Brain microvascular endothelial cell (primary cell): ENCODE measurements at regions not wholly inside any gene's neighbourhood (a gene's known extent, or its start where the extent isn't known, plus 50 kb on each side); places are given as distances from the start of the nearest gene placed in this dataset.
A peak's percentile ranks its signal among the peaks of the same experiment; 100 is the strongest.

Experiments
- DNase-seq: peaks from one replicate; pipeline ENCODE4 v3.0.0-alpha.2; 2020
- H3K27ac ChIP-seq: fragments of 250-450 bp; sonication (Bioruptor Pico); 2 replicates; pipeline ENCODE4 v1.5.1; 2020; ENCODE audit warnings: mild to moderate bottlenecking, moderate library complexity
- H3K27me3 ChIP-seq: fragments of 250-450 bp; sonication (Bioruptor Pico); replicated peaks from 2 replicates; pipeline ENCODE4 v1.5.1; 2020; ENCODE audit warnings: mild to moderate bottlenecking
- H3K36me3 ChIP-seq: fragments of 250-450 bp; sonication (Bioruptor Pico); replicated peaks from 2 replicates; pipeline ENCODE4 v1.5.1; 2020; ENCODE audit warnings: mild to moderate bottlenecking
- H3K4me3 ChIP-seq: 2 replicates; pipeline ENCODE4 v1.5.1; 2011; ENCODE audit warnings: low read depth, mild to moderate bottlenecking, control low read depth, low read length, moderate library complexity
- in situ Hi-C: cut with HindIII; loops from 2 replicates; pipeline ENCODE4 v1.10.0; 2017; ENCODE audit warnings: low sequenced_read_pairs, low pct_ligation_motif_present
- TF ChIP-seq, protein P1 (sequence below): IDR thresholded peaks from 2 replicates; pipeline ENCODE4 v1.5.1; 2011; ENCODE audit warnings: low read depth, mild to moderate bottlenecking, moderate library complexity, low read length, control low read depth, inconsistent platforms; ENCODE audit errors: missing control alignments

DNA sequence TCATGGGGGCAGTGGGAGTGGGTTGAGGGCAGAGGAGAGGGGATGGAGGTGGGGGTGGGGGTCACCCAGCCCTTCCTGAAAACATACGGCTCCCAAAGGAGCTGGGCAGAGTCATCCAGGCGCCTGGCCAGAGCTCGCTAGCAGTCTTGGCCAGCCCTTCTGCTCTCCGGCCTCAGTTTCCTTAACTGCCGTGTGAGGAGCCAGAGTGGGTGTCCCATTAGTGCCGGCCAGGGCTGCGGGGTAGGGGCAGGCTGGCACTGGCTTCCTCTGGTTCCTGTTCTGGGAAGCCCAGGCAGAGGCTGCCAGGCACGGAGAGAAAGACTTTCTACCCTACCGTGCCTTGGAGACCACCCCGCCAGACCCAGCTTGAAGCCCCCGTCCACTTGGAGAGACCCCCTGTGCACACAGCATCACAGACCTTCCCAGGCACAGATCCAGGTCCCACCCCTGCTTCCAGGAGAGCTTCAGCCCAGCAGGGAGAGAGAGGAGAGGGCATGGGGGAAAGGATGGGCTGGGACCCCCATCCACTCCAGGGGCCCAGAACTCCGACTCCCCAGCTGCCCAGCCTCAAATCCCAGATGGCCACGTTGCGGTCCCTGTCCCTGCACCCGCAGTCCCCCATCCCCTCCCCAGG lies 93.3 kb downstream of the RFLNA start:
- Histone ChIP-seq H3K36me3 (peaks cover 23% of the 10 kb centered on the region), H3K27ac (peak overlapping the region; percentile 86), H3K4me3 (peak overlapping the region; percentile 95), H3K27me3 (no peaks in the 10 kb centered on the region)
- DNase-seq: no peak
- TF ChIP-seq, protein P1, sequence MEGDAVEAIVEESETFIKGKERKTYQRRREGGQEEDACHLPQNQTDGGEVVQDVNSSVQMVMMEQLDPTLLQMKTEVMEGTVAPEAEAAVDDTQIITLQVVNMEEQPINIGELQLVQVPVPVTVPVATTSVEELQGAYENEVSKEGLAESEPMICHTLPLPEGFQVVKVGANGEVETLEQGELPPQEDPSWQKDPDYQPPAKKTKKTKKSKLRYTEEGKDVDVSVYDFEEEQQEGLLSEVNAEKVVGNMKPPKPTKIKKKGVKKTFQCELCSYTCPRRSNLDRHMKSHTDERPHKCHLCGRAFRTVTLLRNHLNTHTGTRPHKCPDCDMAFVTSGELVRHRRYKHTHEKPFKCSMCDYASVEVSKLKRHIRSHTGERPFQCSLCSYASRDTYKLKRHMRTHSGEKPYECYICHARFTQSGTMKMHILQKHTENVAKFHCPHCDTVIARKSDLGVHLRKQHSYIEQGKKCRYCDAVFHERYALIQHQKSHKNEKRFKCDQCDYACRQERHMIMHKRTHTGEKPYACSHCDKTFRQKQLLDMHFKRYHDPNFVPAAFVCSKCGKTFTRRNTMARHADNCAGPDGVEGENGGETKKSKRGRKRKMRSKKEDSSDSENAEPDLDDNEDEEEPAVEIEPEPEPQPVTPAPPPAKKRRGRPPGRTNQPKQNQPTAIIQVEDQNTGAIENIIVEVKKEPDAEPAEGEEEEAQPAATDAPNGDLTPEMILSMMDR: no peak
- in situ Hi-C loops: loop anchor here (25.0 kb wide), 1 partner anchor 374 kb away; no protein-coding TSS in a partner anchor

DNA sequence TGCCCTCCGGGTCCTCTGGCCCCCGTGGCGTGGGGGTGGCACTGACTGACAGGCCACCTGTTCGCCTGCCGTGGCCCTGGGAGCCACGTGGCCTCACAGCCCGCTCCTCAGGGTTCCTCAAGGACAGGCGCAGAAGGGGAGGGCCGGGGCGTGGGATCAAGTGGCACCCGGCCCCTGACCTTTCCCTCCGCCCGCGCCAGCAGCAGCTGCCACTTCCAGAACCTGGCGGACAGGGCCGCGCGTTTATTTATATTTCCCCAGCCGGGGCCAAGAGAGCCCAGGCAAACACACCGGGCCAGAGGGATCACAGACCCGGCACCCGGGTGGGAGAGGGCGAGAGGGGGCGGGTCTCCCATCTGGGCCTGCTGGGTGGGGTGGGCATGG lies 92.6 kb downstream of the RFLNA start:
- no peak for DNase-seq
- H3K27ac ChIP-seq: peak overlapping the region; percentile 86
- in situ Hi-C loops: loop anchor here (25.0 kb wide), 1 partner anchor 375 kb away; no protein-coding TSS in a partner anchor
- H3K27me3 ChIP-seq: no peaks in the 10 kb centered on the region
- TF ChIP-seq, protein P1: no peak
- H3K4me3 ChIP-seq: peak overlapping the region; percentile 95
- H3K36me3 ChIP-seq: peaks cover 29% of the 10 kb centered on the region

DNA sequence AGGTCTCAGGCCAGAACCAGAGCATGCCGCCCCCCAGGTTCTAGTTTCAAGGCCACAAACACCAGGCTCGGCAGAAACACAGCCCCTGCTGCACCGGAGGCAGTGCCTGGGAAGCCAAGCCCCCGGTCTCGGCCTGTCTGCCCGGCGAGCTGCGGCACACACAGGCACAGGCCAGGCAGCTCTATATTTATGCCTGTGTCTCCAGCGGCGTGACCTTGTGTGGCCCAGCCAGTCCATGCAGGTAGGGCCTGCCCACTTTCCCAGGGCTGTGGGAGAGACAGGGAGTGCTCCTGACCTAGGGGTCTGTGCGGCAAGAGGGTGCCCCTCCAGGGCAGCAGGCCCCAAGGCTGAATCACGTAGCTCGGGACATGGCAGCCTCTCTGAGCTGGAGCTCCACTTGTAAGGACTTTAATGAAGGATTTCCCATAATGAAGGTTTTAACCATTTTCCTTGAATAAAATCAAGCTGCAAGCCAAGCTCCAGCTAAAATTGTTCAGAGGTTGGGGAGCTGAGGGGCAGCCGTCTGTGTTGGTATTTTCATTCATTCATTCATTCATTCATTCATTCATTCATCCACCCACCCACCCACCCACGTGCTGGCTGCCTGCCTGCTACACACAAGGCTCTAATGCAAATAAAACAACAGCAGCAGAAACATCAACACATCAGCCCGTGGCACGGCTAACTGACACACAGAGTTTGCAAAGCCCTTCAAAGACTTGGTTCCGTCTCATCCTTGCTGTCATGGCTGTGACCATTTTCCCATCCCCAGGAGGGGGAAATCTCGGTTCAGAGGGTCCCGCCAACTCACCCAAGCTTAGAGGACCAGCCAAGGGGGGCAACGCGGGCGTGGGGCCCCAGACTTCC lies 92.0 kb downstream of the RFLNA start:
- Histone ChIP-seq H3K4me3 (peak overlapping the region; percentile 95), H3K36me3 (peaks cover 35% of the 10 kb centered on the region), H3K27me3 (no peaks in the 10 kb centered on the region), H3K27ac (peak overlapping the region; percentile 86)
- in situ Hi-C loops: loop anchor here (25.0 kb wide), 1 partner anchor 375 kb away; no protein-coding TSS in a partner anchor
- TF ChIP-seq, protein P1: no peak
- peak; percentile 36 for DNase-seq

DNA sequence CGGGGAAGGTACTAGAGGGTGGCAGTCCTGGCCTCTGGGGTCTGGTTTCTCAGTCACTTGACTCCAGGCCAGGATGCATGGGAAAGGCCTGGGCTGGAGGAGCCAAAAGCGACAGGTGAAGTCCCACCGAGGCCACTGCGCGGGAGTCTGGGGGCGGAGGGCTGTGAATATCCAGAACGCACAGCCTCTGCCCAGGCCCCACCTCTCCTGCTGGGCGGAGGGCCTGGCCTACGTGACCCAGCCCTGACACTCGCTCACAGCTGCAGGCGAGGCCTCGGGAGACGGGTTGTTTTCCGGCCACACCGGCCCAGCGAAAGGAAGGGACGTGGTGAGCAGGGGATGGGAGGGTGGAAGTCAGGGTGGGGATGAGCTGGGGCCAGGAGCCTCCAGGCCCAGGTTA lies 91.2 kb downstream of the RFLNA start:
- peaks cover 42% of the 10 kb centered on the region for H3K36me3 ChIP-seq
- in situ Hi-C loops: loop anchor here (25.0 kb wide), 1 partner anchor 376 kb away; no protein-coding TSS in a partner anchor
- no peaks in the 10 kb centered on the region for H3K27me3 ChIP-seq
- no peak for DNase-seq
- peak overlapping the region; percentile 86 for H3K27ac ChIP-seq
- TF ChIP-seq, protein P1: no peak
- peak overlapping the region; percentile 95 for H3K4me3 ChIP-seq

DNA sequence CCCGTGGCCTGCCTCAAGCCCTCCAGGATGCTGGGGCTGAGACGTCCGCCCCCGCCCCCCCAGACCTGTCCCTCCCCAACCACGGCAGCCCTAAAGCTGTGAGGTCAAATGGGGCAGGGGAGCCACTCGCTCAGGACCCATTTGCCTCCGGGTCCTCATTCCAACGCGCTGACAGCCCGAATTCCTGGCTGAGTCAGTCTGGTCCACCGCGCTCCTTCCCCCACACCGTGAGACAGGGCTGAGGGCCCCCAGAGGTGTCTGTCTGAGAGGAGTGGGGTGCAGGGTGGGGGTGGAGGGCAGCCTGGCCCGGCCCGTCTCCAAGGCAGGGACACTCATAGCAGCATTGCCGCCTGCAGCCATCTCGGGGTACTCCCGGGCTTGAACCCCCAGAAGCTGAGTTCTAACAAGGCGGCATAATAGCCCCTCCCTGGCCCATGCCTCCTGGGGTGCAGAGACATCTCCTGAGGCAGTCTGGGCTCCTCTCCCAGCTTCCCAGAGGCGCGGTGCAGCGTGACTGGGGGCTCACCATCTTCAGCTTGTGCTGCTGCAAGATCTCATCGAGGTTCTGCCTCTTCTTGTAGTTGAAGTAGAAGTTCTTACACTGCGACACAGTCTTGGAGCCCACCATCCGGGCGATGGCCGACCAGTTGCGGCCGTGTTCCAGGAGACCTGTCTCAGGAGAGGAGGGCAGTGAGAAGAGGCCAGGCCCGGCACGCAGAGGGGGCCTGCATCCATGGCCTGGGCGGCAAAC lies 90.5 kb downstream of the RFLNA start:
- Histone ChIP-seq H3K4me3 (peak overlapping the region; percentile 95), H3K36me3 (peaks cover 47% of the 10 kb centered on the region), H3K27me3 (no peaks in the 10 kb centered on the region), H3K27ac (peak overlapping the region; percentile 86)
- in situ Hi-C loops: loop anchor here (25.0 kb wide), 1 partner anchor 377 kb away; no protein-coding TSS in a partner anchor
- DNase-seq: peak; percentile 86
- TF ChIP-seq, protein P1: no peak
